ENCODE measurements at regions not wholly inside any gene's neighbourhood (a gene's known extent, or its start where the extent isn't known, plus 50 kb on each side); places are given as distances from the start of the nearest gene placed in this dataset.
"Not testable (repeated sequence)": the region's sequence is repeated elsewhere in the genome, so short reads cannot be mapped to it uniquely, and the experiment has no call there.

- FAIRE-seq = no peak
Observed at GRCh38 chr10:55742487-55742886, 618.6 kb downstream of the ZWINT start.

GRCh38 chr10:55740767-55741166, 620.3 kb downstream of the ZWINT start:
- FAIRE-seq = peak; percentile 98

- no peak for FAIRE-seq
Observed at GRCh38 chr10:55740110-55740509, 620.9 kb downstream of the ZWINT start.

GRCh38 chr10:55734112-55734511, 626.9 kb downstream of the ZWINT start:
- no peak for FAIRE-seq

- no peak for FAIRE-seq
Observed at GRCh38 chr10:55704950-55705349, 656.1 kb downstream of the ZWINT start.

- no peak for FAIRE-seq
Observed at GRCh38 chr10:55668326-55668922, 692.6 kb downstream of the ZWINT start.

- FAIRE-seq = no peak
Observed at GRCh38 chr10:55653531-55653930, 707.5 kb downstream of the ZWINT start.

GRCh38 chr10:55641601-55642000, 719.5 kb downstream of the ZWINT start:
- FAIRE-seq = no peak

- no peak for FAIRE-seq
Observed at GRCh38 chr10:55631071-55631654, 729.9 kb downstream of the ZWINT start.

- no peak for FAIRE-seq
Observed at GRCh38 chr10:55630491-55631056, 730.5 kb downstream of the ZWINT start.

GRCh38 chr10:55629793-55630490, 731.1 kb downstream of the ZWINT start:
- no peak for FAIRE-seq

- FAIRE-seq = no peak
Observed at GRCh38 chr10:55628260-55628701, 732.8 kb downstream of the ZWINT start.

- no peak for FAIRE-seq
Observed at GRCh38 chr10:55627501-55628051, 733.5 kb downstream of the ZWINT start.

- not testable (repeated sequence) for FAIRE-seq
Observed at GRCh38 chr10:55601690-55602478, 759.2 kb downstream of the ZWINT start.

GRCh38 chr10:55551603-55552002, 750.6 kb upstream of the PCDH15 start:
- FAIRE-seq = no peak

GRCh38 chr10:55550236-55550635, 749.2 kb upstream of the PCDH15 start:
- FAIRE-seq = no peak

GRCh38 chr10:55537497-55537896, 736.5 kb upstream of the PCDH15 start:
- FAIRE-seq = not testable (repeated sequence)

GRCh38 chr10:55519264-55519663, 718.2 kb upstream of the PCDH15 start:
- FAIRE-seq = no peak

- FAIRE-seq = not testable (repeated sequence)
Observed at GRCh38 chr10:55518416-55518815, 717.4 kb upstream of the PCDH15 start.

- FAIRE-seq = peak; percentile 67
Observed at GRCh38 chr10:55509168-55509567, 708.1 kb upstream of the PCDH15 start.

GRCh38 chr10:55500931-55501559, 700.0 kb upstream of the PCDH15 start:
- FAIRE-seq = peak; percentile 35

- FAIRE-seq = no peak
Observed at GRCh38 chr10:55497893-55498499, 697.0 kb upstream of the PCDH15 start.

All from A204.1 (cell line).